Endothelial cell (in vitro differentiated cells): ENCODE measurements at regions not wholly inside any gene's neighbourhood (a gene's known extent, or its start where the extent isn't known, plus 50 kb on each side); places are given as distances from the start of the nearest gene placed in this dataset.
"Not testable (repeated sequence)": the region's sequence is repeated elsewhere in the genome, so short reads cannot be mapped to it uniquely, and the experiment has no call there.

ENCODE experiments used
- DNase-seq: peaks from one replicate; pipeline ENCODE4 v3.0.0; 2021; ENCODE audit warnings: low spot score
- H3K27ac Mint-ChIP-seq: one replicate; pipeline ENCODE4 v1.8.0; 2021; ENCODE audit warnings: mixed read lengths, inconsistent platforms; ENCODE audit not compliant: unreplicated experiment
- H3K27me3 Mint-ChIP-seq: one replicate; pipeline ENCODE4 v1.8.0; 2021; ENCODE audit warnings: mild to moderate bottlenecking, moderate library complexity, mixed read lengths, inconsistent platforms; ENCODE audit not compliant: unreplicated experiment
- H3K36me3 Mint-ChIP-seq: one replicate; pipeline ENCODE4 v1.8.0; 2021; ENCODE audit warnings: mild to moderate bottlenecking, low read depth, mixed read lengths, inconsistent platforms; ENCODE audit not compliant: unreplicated experiment
- H3K4me1 Mint-ChIP-seq: one replicate; pipeline ENCODE4 v1.8.0; 2021; ENCODE audit warnings: mild to moderate bottlenecking, mixed read lengths, inconsistent platforms; ENCODE audit not compliant: unreplicated experiment
- H3K4me3 Mint-ChIP-seq: one replicate; pipeline ENCODE4 v1.8.0; 2021; ENCODE audit warnings: mild to moderate bottlenecking, mixed read lengths, inconsistent platforms; ENCODE audit not compliant: unreplicated experiment
- H3K9me3 Mint-ChIP-seq: one replicate; pipeline ENCODE4 v1.8.0; 2021; ENCODE audit warnings: mixed read lengths, inconsistent platforms; ENCODE audit not compliant: unreplicated experiment
- TF ChIP-seq, protein P1 (sequence below): fragments of 200-600 bp; sonication (generic); IDR thresholded peaks from one replicate; pipeline ENCODE4 v1.5.0; 2021; ENCODE audit warnings: antibody characterized with exemption; ENCODE audit not compliant: unreplicated experiment

DNA sequence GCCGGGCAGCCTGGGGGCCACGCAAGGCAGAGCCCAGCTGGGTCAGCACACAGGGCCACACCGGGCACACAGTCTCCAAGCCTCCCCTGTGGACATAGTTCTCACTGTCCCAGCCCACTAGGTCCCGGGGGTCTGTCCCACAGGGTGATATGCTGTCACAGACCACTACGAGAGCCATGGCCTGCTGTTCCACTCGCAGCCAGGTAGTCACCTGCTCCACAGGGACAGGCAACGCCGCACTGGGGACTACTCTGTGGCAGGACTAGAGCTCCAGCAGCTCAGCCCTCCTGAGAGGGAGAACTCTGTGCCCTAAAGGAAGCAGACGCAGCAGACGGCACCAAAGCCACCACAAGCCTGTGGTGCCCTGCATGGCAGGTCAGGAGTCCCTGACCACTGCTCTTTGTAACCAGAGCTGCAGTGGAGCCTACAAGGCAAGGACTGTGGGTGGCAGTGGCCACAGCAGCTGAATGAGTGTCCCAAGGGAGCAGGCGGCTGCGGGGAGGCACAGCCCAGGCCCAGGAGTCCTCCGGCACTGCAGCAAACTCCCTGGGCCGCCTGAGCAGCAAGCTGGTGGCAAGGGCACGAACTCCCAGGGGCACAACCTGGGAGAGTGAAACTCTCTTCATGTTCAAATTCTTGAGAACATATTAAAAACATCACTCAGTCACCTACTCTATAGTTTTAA, 171.2 kb upstream of the GRK3 start:
- H3K4me1 Mint-ChIP-seq: peaks cover 17% of the 10 kb centered on the region
- H3K9me3 Mint-ChIP-seq: no peaks in the 10 kb centered on the region
- peaks cover 6% of the 10 kb centered on the region for H3K27me3 Mint-ChIP-seq
- no peaks in the 10 kb centered on the region for H3K36me3 Mint-ChIP-seq
- H3K4me3 Mint-ChIP-seq: no peak overlapping the region
- TF ChIP-seq, protein P1, sequence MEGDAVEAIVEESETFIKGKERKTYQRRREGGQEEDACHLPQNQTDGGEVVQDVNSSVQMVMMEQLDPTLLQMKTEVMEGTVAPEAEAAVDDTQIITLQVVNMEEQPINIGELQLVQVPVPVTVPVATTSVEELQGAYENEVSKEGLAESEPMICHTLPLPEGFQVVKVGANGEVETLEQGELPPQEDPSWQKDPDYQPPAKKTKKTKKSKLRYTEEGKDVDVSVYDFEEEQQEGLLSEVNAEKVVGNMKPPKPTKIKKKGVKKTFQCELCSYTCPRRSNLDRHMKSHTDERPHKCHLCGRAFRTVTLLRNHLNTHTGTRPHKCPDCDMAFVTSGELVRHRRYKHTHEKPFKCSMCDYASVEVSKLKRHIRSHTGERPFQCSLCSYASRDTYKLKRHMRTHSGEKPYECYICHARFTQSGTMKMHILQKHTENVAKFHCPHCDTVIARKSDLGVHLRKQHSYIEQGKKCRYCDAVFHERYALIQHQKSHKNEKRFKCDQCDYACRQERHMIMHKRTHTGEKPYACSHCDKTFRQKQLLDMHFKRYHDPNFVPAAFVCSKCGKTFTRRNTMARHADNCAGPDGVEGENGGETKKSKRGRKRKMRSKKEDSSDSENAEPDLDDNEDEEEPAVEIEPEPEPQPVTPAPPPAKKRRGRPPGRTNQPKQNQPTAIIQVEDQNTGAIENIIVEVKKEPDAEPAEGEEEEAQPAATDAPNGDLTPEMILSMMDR: no peak
- DNase-seq: no peak
- no peak overlapping the region for H3K27ac Mint-ChIP-seq

DNA sequence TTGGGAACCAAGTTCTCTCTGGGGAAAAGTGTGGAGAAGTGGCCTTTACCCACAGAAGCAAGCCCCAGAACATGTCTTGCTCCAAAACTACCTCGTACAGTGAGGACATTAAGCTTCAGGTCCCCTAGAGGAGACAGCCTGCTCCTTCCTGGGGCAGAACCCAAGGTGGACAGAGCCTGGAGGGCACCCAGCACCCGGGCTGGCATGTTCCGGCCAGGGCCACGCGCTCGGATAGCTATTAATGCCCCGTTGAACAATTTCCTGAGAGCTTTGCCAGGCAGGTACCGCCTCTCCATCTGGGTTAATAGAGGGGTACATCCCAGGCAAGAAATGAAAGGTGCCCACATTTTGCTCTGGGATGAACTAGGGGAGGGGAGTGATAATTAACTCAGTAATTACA, 169.0 kb upstream of the GRK3 start:
- no peak for DNase-seq
- no peaks in the 10 kb centered on the region for H3K36me3 Mint-ChIP-seq
- no peaks in the 10 kb centered on the region for H3K4me1 Mint-ChIP-seq
- peaks cover 5% of the 10 kb centered on the region for H3K27me3 Mint-ChIP-seq
- no peak overlapping the region for H3K27ac Mint-ChIP-seq
- H3K9me3 Mint-ChIP-seq: no peaks in the 10 kb centered on the region
- TF ChIP-seq, protein P1: no peak
- no peak overlapping the region for H3K4me3 Mint-ChIP-seq

DNA sequence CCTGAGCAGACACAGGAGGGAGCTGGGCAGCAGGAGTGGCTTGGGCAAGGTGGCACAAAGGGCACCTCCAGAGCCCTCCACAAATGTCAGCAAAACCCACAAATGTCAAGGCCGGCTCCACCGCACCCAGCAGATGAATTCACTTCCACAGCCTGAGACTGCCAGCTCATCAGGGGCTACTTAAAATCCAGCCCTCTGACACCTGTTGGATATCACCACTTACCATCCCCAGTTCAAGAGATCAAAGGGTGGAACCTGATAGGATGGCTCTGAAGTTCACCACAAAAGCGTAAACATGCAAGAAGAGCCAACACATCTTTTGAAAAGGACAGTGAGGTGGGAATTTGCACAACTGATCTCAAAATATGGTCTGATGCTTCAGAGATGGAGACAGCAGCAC, 168.6 kb upstream of the GRK3 start:
- H3K4me1 Mint-ChIP-seq: no peaks in the 10 kb centered on the region
- no peaks in the 10 kb centered on the region for H3K9me3 Mint-ChIP-seq
- TF ChIP-seq, protein P1: no peak

DNA sequence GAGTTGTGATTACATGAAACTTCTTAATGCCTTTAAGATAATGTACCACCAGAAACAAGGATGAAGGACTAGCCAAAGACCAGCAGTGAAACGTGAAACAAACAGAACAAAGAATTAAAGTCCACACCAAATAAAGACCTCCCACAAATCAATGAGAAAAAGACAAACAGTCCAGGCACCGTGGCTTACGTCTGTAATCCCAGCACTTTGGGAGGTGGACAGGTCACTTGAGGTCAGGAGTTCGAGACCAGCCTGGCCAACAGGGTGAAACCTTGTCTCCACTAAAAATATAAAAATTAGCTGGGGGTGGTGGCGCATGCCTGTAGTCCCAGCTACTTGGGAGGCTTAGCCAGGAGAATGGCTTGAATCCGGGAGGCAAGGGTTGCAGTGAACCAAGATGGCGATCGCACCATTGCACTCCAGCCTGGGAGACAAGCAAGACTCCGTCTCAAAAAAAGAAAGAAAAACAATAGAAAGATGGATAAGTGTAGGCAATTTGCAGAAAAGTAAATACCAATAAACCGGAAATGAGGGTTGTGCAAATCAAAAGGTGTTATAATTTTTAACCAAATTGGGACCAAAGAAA, 167.8 kb upstream of the GRK3 start:
- no peak overlapping the region for H3K27ac Mint-ChIP-seq
- no peak overlapping the region for H3K4me3 Mint-ChIP-seq
- peaks cover 7% of the 10 kb centered on the region for H3K27me3 Mint-ChIP-seq
- no peak for DNase-seq
- no peaks in the 10 kb centered on the region for H3K9me3 Mint-ChIP-seq
- peaks cover 2% of the 10 kb centered on the region for H3K36me3 Mint-ChIP-seq
- TF ChIP-seq, protein P1: no peak
- H3K4me1 Mint-ChIP-seq: no peaks in the 10 kb centered on the region

More for the DNA sequence above, 168.6 kb upstream of the GRK3 start:
- Mint-ChIP-seq H3K27ac (no peak overlapping the region), H3K36me3 (no peaks in the 10 kb centered on the region), H3K27me3 (peaks cover 5% of the 10 kb centered on the region), H3K4me3 (no peak overlapping the region)
- DNase-seq: no peak

DNA sequence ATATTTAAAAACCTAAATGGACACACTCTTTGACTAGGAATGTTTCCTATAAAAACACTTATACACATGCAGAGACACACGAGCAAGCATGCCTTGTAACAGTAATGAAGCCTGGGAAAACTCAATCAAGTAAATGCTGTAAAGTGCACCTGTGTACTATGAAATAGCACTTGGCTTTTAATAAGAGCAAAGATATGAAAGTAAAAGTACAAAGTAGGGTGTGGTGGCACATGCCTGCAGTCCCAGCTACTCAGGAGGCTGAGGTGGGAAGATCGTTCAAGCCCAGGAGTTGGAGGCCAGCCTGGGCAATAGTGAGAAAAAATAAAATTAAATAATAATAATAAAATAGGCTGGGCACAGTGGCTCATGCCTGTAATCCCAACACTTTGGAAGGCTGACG, 166.9 kb upstream of the GRK3 start:
- H3K4me1 Mint-ChIP-seq: peaks cover under 1% of the 10 kb centered on the region
- TF ChIP-seq, protein P1: no peak
- H3K27me3 Mint-ChIP-seq: peaks cover 4% of the 10 kb centered on the region
- no peak for DNase-seq
- H3K36me3 Mint-ChIP-seq: peaks cover 3% of the 10 kb centered on the region
- no peak overlapping the region for H3K4me3 Mint-ChIP-seq
- H3K9me3 Mint-ChIP-seq: no peaks in the 10 kb centered on the region
- no peak overlapping the region for H3K27ac Mint-ChIP-seq

DNA sequence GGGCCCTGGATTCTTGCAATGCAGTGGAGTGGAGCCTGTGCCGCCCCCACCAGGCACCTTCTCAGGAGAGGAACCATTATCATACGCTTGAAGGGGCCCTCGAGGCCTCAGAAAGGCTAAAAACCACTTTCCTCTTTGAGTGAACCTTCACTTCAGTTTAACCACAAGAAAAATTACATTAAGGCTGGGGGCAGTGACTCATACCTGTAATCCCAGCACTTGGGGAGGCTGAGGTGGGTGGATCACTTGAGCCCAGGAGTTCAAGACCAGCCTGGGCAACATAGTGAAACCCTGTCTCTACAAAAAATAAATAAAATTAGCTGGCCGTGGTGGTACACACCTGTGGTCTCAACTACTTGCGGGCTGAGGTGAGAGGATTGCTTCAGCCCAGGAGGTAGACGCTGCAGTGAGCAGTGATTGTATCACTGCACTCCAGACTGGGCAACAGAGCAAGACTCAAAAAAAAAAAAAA, 165.8 kb upstream of the GRK3 start:
- H3K27ac Mint-ChIP-seq, H3K27me3 Mint-ChIP-seq, H3K4me3 Mint-ChIP-seq, H3K9me3 Mint-ChIP-seq, H3K36me3 Mint-ChIP-seq, DNase-seq: not testable (repeated sequence)
- peaks cover 11% of the 10 kb centered on the region for H3K4me1 Mint-ChIP-seq
